ENCODE measurements at regions not wholly inside any gene's neighbourhood (a gene's known extent, or its start where the extent isn't known, plus 50 kb on each side); places are given as distances from the start of the nearest gene placed in this dataset.

DNA sequence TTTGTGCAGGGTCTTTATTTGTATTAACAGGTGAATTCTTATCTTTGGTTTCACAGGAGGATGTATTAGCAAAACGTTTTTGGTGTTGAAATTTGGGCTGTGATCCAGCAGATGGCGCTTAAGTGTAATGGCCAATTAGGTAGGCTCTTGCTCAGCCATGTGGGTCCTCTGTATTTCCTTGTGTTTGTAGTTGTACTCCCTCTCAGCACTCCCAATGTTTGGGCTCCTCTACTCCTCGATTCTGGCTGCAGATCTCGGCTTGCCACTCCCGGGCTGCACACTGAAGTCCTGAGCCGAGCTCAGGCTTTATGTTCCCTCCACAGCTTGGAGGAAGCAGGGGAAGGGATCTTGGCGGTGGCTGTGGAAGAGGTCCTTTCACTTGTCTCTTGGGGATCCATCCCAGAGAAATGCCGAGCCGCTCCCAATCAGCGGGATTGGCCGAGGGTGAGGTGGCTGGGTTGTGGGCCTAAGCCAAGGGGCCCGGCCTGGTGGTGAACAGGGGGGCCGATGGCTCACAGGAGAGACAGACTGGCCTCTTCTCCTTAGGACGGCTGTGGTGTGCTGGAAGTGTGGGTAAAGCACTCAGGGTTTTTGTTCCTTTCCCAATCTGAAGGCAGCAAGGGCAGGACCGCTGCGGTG is 133.7 kb downstream of the AEBP2 start:
- DNase-seq (ENCODE audit: low spot score), result peak; percentile 16
- intact Hi-C loops (cut with micrococcal nuclease), result loop anchor here (5.0 to 10.0 kb wide), 2 partner anchors 164 to 262 kb away; no protein-coding TSS in a partner anchor

DNA sequence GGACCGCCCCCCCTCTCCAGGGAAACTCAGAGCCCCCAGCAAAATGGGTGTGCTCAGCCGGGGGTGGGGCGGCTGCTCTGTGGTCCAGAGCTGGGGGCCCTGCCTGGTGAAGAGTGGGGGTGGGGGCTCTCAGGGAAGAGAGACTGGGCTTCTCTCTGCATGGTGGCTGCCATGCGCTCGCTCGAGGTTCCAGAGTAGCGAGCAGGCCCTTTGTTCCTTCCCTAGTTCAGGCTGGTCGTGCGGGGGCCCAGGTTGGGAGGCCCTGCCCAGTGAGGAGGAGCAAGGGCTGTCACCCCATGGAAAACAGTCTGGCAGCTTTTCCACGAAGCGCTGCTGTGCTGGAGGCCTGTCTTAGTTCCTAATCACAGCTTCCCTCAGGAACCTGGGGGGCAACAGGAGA is 134.6 kb downstream of the AEBP2 start:
- no peaks in the 10 kb centered on the region for H3K36me3 Mint-ChIP-seq (ENCODE audit: low read depth)
- peaks cover 4% of the 10 kb centered on the region for H3K4me1 Mint-ChIP-seq (ENCODE audit: low read depth)
- no peaks in the 10 kb centered on the region for H3K27me3 Mint-ChIP-seq (ENCODE audit: low read depth)
- no peak overlapping the region for H3K27ac Mint-ChIP-seq
- H3K9me3 Mint-ChIP-seq, result no peaks in the 10 kb centered on the region
- no peak for DNase-seq (ENCODE audit: low spot score)
- H3K4me3 Mint-ChIP-seq (ENCODE audit: low read depth), result no peak overlapping the region
- intact Hi-C loops (cut with micrococcal nuclease), result loop anchor here (5.0 to 10.0 kb wide), 2 partner anchors 163 to 261 kb away; no protein-coding TSS in a partner anchor

More for the DNA sequence above, 133.7 kb downstream of the AEBP2 start:
- Mint-ChIP-seq H3K4me3 (ENCODE audit: low read depth) (no peak overlapping the region), H3K9me3 (no peaks in the 10 kb centered on the region), H3K36me3 (ENCODE audit: low read depth) (no peaks in the 10 kb centered on the region), H3K27ac (no peak overlapping the region), H3K27me3 (ENCODE audit: low read depth) (no peaks in the 10 kb centered on the region), H3K4me1 (ENCODE audit: low read depth) (peaks cover 4% of the 10 kb centered on the region)

DNA sequence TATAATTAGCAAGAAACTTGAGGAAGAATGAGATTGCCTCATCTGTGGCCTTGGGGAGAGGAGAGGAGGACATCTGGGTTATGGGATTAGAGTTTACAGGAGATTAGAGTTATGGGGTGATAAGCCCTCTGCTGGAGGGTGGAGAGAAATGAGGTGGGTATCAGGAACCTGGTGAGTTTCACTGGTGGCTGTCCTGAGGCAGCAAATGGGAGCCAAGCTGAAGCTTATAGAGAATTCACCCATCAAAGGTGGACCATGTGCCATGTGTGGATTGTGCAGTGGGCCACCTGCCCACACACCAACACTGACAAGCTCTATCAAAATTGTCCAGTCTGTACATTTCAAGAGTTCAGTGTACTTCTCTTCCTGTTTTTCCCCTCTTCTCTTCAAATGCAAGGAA is 135.3 kb downstream of the AEBP2 start:
- Mint-ChIP-seq H3K9me3 (no peaks in the 10 kb centered on the region), H3K27ac (no peak overlapping the region), H3K4me1 (ENCODE audit: low read depth) (peaks cover 4% of the 10 kb centered on the region), H3K36me3 (ENCODE audit: low read depth) (no peaks in the 10 kb centered on the region), H3K4me3 (ENCODE audit: low read depth) (no peak overlapping the region), H3K27me3 (ENCODE audit: low read depth) (no peaks in the 10 kb centered on the region)
- intact Hi-C loops (cut with micrococcal nuclease), result loop anchor here (5.0 to 10.0 kb wide), 2 partner anchors 163 to 260 kb away; no protein-coding TSS in a partner anchor
- DNase-seq (ENCODE audit: low spot score), result no peak

DNA sequence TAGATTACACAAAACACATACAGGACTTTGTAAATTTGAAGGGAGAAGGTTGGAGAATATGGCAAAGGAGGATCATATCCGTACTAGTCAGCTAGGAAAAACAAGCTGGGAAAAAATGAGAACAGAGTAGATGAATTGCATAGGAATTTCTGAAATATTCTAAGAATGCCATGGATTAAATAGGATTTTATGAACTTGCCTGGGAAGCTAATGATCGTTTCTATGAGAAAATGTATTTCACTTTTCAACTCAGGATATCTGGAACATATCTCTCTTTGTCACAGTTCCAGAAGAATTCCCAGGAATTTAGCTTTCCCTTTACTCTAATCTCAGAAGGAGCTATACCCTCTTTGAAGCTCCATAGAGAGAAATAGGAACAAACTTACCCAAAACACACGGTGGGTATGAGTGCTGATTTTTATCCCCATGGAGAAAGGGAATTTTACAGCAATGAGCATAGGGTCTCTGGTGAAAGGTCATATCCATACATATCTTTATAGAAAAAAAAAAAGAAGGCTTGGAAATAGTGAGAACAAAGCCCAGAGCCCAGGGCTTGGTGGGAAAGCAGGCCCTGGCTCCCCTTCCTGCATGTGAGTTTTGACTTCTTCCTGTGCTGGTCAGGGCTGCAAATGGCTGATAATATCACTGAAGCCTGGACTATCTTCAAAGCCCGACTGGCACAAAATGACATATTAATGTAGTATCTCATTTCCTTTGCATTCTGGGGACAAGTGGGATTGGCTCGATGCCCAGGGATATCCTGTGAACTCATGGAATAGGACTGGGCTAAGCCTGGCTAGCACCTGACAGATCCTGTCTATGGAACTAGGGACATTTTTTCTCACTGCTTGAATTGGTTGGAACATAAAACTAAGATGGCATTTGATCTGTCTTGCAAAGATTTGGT is 136.3 kb downstream of the AEBP2 start:
- intact Hi-C loops (cut with micrococcal nuclease), result loop anchor here (10.0 kb wide), 1 partner anchor 259 kb away; no protein-coding TSS in a partner anchor
- H3K27me3 Mint-ChIP-seq (ENCODE audit: low read depth), result no peaks in the 10 kb centered on the region
- H3K9me3 Mint-ChIP-seq, result no peaks in the 10 kb centered on the region
- no peak overlapping the region for H3K27ac Mint-ChIP-seq
- no peak for DNase-seq (ENCODE audit: low spot score)
- H3K4me1 Mint-ChIP-seq (ENCODE audit: low read depth), result peaks cover 4% of the 10 kb centered on the region
- no peak overlapping the region for H3K4me3 Mint-ChIP-seq (ENCODE audit: low read depth)
- no peaks in the 10 kb centered on the region for H3K36me3 Mint-ChIP-seq (ENCODE audit: low read depth)

DNA sequence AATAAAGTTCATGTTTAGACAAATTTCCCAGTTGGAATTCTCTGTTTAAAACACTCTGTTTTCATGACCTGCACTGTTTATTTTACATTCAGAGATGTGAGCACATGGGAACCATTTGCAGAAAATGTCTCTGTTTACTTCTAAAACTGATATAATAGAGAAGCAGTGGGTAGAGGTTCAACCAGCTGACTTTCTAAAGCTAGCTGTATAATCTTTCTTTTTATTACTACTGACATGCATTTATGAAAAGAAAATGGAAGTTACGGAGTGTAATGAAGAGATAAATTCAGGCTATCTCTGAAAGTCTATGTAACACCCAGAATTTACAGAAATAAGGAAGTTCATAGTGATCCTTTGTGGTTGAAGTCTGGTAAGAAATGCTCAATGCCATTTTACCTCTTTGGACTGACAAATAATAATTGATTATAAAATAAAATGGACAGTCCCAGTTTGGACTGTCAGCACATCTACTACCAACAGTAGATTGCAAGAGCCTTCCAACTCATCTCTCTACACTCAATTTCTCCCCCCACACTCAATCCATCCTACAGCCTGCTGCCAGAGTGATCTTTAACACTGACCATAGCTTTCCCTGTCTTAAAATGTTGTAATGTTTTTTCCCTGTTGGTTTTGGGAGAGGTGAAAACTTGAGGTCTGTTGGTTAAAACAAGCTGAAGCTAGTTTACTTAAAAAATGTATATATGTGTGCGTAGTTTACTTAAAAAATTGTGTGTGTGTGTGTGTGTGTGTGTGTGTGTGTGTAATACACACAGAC is 137.4 kb downstream of the AEBP2 start:
- intact Hi-C loops (cut with micrococcal nuclease), result loop anchor here (10.0 kb wide), 1 partner anchor 258 kb away; no protein-coding TSS in a partner anchor
- no peak for DNase-seq (ENCODE audit: low spot score)
- H3K36me3 Mint-ChIP-seq (ENCODE audit: low read depth), result no peaks in the 10 kb centered on the region
- no peak overlapping the region for H3K27ac Mint-ChIP-seq
- peaks cover 3% of the 10 kb centered on the region for H3K9me3 Mint-ChIP-seq
- no peak overlapping the region for H3K4me3 Mint-ChIP-seq (ENCODE audit: low read depth)
- H3K27me3 Mint-ChIP-seq (ENCODE audit: low read depth), result no peaks in the 10 kb centered on the region
- H3K4me1 Mint-ChIP-seq (ENCODE audit: low read depth), result peaks cover 4% of the 10 kb centered on the region

DNA sequence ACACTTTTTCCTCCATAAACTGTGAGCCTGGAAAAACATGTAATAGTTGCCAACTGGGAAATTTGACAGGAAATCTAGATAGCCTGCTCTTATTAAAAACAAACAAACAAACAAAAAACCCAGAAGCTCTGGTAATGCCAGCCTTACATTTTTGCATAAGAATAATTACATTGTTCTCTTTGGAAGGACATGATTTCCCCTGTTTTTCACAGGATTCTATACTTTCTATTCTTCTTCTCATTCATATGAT is 137.9 kb downstream of the AEBP2 start:
- Mint-ChIP-seq H3K27ac (no peak overlapping the region), H3K27me3 (ENCODE audit: low read depth) (no peaks in the 10 kb centered on the region), H3K9me3 (peaks cover 5% of the 10 kb centered on the region), H3K36me3 (ENCODE audit: low read depth) (no peaks in the 10 kb centered on the region), H3K4me1 (ENCODE audit: low read depth) (peaks cover 4% of the 10 kb centered on the region), H3K4me3 (ENCODE audit: low read depth) (no peak overlapping the region)
- DNase-seq (ENCODE audit: low spot score), result no peak
- intact Hi-C loops (cut with micrococcal nuclease), result loop anchor here (10.0 kb wide), 1 partner anchor 258 kb away; no protein-coding TSS in a partner anchor

DNA sequence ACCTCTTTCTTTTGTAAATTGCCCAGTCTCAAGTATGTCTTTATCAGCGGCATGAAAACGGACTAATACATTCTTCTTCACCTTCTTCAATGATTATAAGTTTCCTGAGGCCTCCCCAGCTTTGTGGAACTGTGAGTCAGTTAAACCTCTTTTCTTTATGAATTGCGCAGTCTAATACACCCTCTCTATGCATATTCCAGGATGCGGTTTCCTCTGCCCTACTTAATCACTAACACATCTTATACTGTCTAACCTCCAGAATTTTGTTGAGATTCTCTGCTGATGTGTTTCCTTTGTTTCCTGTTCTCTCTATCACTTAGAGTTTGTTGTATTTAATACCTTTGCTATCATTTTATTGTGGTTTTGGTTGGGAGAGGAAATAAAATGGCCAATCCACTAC is 145.4 kb downstream of the AEBP2 start:
- intact Hi-C loops (cut with micrococcal nuclease), result no loop called here
- Mint-ChIP-seq H3K36me3 (ENCODE audit: low read depth) (peaks cover 6% of the 10 kb centered on the region), H3K9me3 (peaks cover 25% of the 10 kb centered on the region), H3K27ac (no peak overlapping the region), H3K4me3 (ENCODE audit: low read depth) (no peak overlapping the region), H3K27me3 (ENCODE audit: low read depth) (no peaks in the 10 kb centered on the region), H3K4me1 (ENCODE audit: low read depth) (no peaks in the 10 kb centered on the region)
- DNase-seq (ENCODE audit: low spot score), result no peak

DNA sequence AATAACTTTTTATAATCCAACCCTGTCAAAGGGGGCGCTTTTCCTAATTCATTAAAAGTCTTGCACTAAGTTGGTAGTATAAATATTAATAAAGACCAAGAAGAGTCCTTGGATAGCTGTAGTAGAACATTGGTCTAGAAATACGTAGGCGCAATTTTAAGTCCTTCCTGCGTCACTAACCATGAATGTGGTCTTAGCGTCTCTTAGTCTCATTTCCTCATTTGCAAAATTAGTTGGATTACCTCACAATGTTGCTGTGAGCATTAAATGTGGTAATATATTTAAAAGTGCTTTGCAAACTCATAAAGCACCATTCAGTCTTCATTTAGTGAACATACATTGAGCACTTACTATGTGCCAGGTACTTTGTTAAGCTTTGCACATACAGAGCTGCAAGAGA is 149.7 kb downstream of the AEBP2 start:
- H3K27me3 Mint-ChIP-seq (ENCODE audit: low read depth), result no peaks in the 10 kb centered on the region
- DNase-seq (ENCODE audit: low spot score), result no peak
- H3K4me1 Mint-ChIP-seq (ENCODE audit: low read depth), result no peaks in the 10 kb centered on the region
- H3K9me3 Mint-ChIP-seq, result peaks cover 10% of the 10 kb centered on the region
- intact Hi-C loops (cut with micrococcal nuclease), result no loop called here
- no peak overlapping the region for H3K27ac Mint-ChIP-seq
- H3K4me3 Mint-ChIP-seq (ENCODE audit: low read depth), result no peak overlapping the region
- H3K36me3 Mint-ChIP-seq (ENCODE audit: low read depth), result no peaks in the 10 kb centered on the region

DNA sequence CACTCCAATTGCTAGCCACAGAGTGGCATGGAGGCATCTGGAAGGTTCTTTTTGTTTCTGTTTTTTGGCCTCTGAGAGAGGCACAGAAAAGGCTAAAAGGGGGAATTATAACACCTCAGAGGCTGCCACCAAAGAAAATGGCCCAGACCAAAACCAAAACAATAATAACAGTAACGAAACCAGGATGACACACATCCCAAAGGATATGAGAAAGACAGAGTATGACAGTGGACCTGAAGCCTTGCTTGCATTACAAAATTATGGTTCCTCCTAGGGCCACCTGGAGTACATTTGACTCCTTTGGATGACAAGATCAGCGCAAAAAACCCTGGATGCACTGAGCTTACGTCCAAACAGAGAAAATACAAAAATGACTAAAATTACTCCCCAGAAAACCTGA is 152.7 kb downstream of the AEBP2 start:
- H3K36me3 Mint-ChIP-seq (ENCODE audit: low read depth), result no peaks in the 10 kb centered on the region
- H3K27me3 Mint-ChIP-seq (ENCODE audit: low read depth), result no peaks in the 10 kb centered on the region
- H3K4me3 Mint-ChIP-seq (ENCODE audit: low read depth), result no peak overlapping the region
- no peak for DNase-seq (ENCODE audit: low spot score)
- intact Hi-C loops (cut with micrococcal nuclease), result no loop called here
- H3K4me1 Mint-ChIP-seq (ENCODE audit: low read depth), result no peaks in the 10 kb centered on the region
- no peaks in the 10 kb centered on the region for H3K9me3 Mint-ChIP-seq
- H3K27ac Mint-ChIP-seq, result no peak overlapping the region

DNA sequence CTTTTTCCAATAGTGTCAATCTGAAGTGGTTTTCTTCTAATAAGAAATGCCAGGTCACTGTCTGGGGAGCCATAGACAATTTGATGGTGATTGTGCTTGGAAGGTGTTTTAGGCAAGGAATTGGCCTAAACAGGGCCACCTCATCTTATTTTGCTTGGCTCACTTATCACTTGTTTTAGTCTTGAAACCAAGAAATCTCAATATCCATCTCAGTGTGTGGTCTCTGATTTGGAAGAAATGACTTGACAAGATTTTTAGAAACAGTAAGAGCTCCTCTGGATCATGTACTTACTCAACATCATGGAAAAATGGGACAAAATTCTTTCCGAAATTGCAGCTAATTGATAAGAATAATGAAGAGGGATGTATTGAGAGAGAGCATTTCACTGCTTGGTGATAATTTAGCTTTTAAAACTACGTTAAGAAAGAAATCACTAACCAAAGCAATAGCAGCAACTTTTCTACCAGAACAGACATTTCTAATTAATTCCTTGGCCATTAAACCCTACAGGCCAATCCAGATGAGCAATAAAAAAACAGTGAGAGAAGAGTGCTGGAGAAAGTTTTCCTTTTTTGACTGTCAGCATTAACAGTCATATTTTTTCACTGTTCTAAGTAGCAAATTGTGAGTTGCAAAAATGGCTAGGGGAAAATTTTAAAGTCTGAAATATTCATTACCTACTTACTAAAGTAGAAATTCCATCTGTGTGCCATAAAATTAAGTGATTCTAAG is 157.3 kb downstream of the AEBP2 start:
- Mint-ChIP-seq H3K4me3 (ENCODE audit: low read depth) (no peak overlapping the region), H3K36me3 (ENCODE audit: low read depth) (no peaks in the 10 kb centered on the region), H3K9me3 (no peaks in the 10 kb centered on the region), H3K27ac (no peak overlapping the region), H3K4me1 (ENCODE audit: low read depth) (no peaks in the 10 kb centered on the region), H3K27me3 (ENCODE audit: low read depth) (no peaks in the 10 kb centered on the region)
- intact Hi-C loops (cut with micrococcal nuclease), result no loop called here
- DNase-seq (ENCODE audit: low spot score), result no peak

DNA sequence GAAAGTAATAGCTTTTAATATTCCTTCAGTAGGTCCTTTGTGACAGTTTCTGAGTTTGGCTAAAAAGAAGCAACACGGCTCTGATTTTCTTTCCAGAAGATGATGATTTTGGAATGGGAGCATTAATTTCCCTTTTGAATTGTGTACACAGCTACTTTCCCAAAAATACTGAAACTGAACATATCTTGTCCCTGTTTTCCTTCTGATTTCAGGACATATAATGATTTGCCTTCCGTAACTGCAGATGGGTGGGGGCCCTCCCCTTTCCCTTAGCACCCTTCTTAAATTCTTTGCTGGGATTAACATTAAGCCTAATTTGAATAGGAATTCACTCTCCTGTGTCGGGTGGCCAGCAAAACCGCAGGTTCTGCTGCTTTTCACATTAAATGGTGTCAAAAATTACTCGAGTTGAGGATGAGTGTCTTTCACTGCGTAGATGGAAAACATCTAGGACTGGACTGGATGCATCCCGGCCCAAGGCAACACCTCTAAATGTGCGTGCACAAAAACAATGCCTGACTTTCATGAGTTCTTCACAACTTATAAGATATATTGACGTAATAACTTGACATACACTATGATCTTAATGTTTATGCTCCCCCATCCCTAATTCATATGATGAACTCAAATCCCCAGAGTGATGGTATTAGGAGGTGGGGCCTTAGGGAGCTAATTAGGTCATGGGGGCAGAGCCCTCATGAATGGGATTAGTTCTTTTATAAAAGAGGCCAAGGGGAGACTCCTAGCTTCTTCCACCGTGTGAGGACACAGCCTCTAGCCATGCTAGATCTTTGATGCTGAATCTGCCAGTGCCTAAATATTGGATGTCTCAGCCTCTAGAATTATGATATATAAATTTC is 158.1 kb downstream of the AEBP2 start:
- Mint-ChIP-seq H3K27me3 (ENCODE audit: low read depth) (no peaks in the 10 kb centered on the region), H3K9me3 (no peaks in the 10 kb centered on the region), H3K36me3 (ENCODE audit: low read depth) (no peaks in the 10 kb centered on the region), H3K4me1 (ENCODE audit: low read depth) (no peaks in the 10 kb centered on the region), H3K27ac (no peak overlapping the region), H3K4me3 (ENCODE audit: low read depth) (no peak overlapping the region)
- no peak for DNase-seq (ENCODE audit: low spot score)
- intact Hi-C loops (cut with micrococcal nuclease), result no loop called here

DNA sequence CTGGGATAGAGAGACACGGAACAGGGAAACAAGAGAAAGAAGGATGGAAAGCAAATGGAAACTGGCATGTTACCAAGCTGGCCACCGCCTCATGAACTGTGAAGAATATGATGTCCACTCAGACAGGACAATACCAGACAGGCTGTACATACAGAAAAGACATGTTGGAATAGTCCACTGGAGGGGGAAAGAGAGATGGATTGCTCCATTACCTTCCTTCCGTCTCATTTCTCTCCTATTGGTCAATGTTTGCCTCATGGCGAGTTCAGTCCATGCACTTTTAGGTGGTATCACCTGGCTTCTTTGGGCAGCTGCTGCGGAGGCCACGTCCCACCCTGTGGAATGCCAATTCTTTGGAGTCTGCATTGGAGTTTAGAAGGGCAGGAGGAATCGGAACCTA is 166.4 kb downstream of the AEBP2 start:
- H3K36me3 Mint-ChIP-seq (ENCODE audit: low read depth), result no peaks in the 10 kb centered on the region
- H3K27me3 Mint-ChIP-seq (ENCODE audit: low read depth), result no peaks in the 10 kb centered on the region
- no peak overlapping the region for H3K4me3 Mint-ChIP-seq (ENCODE audit: low read depth)
- no peaks in the 10 kb centered on the region for H3K4me1 Mint-ChIP-seq (ENCODE audit: low read depth)
- intact Hi-C loops (cut with micrococcal nuclease), result no loop called here
- DNase-seq (ENCODE audit: low spot score), result no peak
- H3K9me3 Mint-ChIP-seq, result no peaks in the 10 kb centered on the region
- H3K27ac Mint-ChIP-seq, result no peak overlapping the region
